A673 (cell line): ENCODE measurements at regions not wholly inside any gene's neighbourhood (a gene's known extent, or its start where the extent isn't known, plus 50 kb on each side); places are given as distances from the start of the nearest gene placed in this dataset.

ENCODE experiments used
- EZH2 ChIP-seq: fragments of 200-600 bp; sonication (generic); IDR thresholded peaks from 2 replicates; pipeline ENCODE4 v1.6.1; 2017; ENCODE audit warnings: borderline replicate concordance, low read depth, mild to moderate bottlenecking, mixed read lengths, antibody characterized with exemption, low read length; ENCODE audit not compliant: poor library complexity, severe bottlenecking
- TF ChIP-seq, protein P1 (sequence below): fragments of 300-800, 200-600 bp; sonication (generic); conservative IDR thresholded peaks from 2 replicates; pipeline ENCODE4 v1.5.1; 2017; ENCODE audit warnings: low read depth, mild to moderate bottlenecking, antibody characterized with exemption, low read length, moderate library complexity, mixed read lengths

DNA sequence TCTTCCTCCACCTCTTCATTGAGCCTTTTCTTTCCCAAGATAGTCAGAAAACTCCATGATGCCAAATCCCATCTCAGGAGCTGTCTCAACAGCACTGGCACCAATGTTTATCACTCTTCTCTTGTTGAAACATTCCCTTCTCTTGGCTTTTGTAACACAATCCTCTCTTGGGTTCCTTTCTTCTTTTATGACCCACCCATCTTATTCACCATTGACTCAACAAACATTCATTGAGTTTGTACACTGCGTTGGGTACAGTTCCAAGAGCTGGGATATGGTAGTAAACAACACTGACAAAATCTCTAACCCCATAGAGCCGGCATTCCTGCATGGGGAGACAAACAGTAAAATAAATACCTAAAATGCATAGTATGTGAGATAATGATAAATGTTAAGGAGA lies 577.5 kb downstream of the INHBA start:
- TF ChIP-seq, protein P1, sequence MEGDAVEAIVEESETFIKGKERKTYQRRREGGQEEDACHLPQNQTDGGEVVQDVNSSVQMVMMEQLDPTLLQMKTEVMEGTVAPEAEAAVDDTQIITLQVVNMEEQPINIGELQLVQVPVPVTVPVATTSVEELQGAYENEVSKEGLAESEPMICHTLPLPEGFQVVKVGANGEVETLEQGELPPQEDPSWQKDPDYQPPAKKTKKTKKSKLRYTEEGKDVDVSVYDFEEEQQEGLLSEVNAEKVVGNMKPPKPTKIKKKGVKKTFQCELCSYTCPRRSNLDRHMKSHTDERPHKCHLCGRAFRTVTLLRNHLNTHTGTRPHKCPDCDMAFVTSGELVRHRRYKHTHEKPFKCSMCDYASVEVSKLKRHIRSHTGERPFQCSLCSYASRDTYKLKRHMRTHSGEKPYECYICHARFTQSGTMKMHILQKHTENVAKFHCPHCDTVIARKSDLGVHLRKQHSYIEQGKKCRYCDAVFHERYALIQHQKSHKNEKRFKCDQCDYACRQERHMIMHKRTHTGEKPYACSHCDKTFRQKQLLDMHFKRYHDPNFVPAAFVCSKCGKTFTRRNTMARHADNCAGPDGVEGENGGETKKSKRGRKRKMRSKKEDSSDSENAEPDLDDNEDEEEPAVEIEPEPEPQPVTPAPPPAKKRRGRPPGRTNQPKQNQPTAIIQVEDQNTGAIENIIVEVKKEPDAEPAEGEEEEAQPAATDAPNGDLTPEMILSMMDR, result no peak
- TF ChIP-seq EZH2, result no peak
